ENCODE measurements at regions not wholly inside any gene's neighbourhood (a gene's known extent, or its start where the extent isn't known, plus 50 kb on each side); places are given as distances from the start of the nearest gene placed in this dataset.

GRCh38 chr12:92340441-92341064, 194.9 kb upstream of the BTG1 start:
- Histone ChIP-seq H3K27me3 (ENCODE audit: insufficient read depth, low read length) (no peaks in the 10 kb centered on the region), H3K27ac (ENCODE audit: low read depth, low read length) (no peak overlapping the region), H3K4me1 (ENCODE audit: insufficient read depth, low read length) (no peaks in the 10 kb centered on the region), H3K9me3 (ENCODE audit: low read depth, low read length) (no peaks in the 10 kb centered on the region), H4K20me1 (ENCODE audit: insufficient read depth, low read length) (no peaks in the 10 kb centered on the region), H3K4me2 (ENCODE audit: insufficient read depth, low read length) (no peak overlapping the region), H3K4me3 (ENCODE audit: insufficient read depth, low read length) (no peak overlapping the region), H3K79me2 (ENCODE audit: insufficient read depth, low read length) (no peaks in the 10 kb centered on the region), H3K36me3 (ENCODE audit: insufficient read depth, low read length) (no peaks in the 10 kb centered on the region), H2AFZ (ENCODE audit: low read length) (no peak overlapping the region)
- TF ChIP-seq CTCF (IDR thresholded peaks at IDR 0.05; ENCODE audit: extremely low read depth, low read depth, low read length): no peak
- no peak for DNase-seq (ENCODE audit: insufficient read length, low spot score, missing footprints)

GRCh38 chr12:92340003-92340402, 194.4 kb upstream of the BTG1 start:
- no peaks in the 10 kb centered on the region for H4K20me1 ChIP-seq (ENCODE audit: insufficient read depth, low read length)
- no peaks in the 10 kb centered on the region for H3K4me1 ChIP-seq (ENCODE audit: insufficient read depth, low read length)
- H3K9me3 ChIP-seq (ENCODE audit: low read depth, low read length): no peaks in the 10 kb centered on the region
- H3K27ac ChIP-seq (ENCODE audit: low read depth, low read length): no peak overlapping the region
- no peaks in the 10 kb centered on the region for H3K36me3 ChIP-seq (ENCODE audit: insufficient read depth, low read length)
- TF ChIP-seq CTCF (IDR thresholded peaks at IDR 0.05; ENCODE audit: extremely low read depth, low read depth, low read length): no peak
- no peaks in the 10 kb centered on the region for H3K79me2 ChIP-seq (ENCODE audit: insufficient read depth, low read length)
- H3K27me3 ChIP-seq (ENCODE audit: insufficient read depth, low read length): no peaks in the 10 kb centered on the region
- no peak overlapping the region for H3K4me2 ChIP-seq (ENCODE audit: insufficient read depth, low read length)
- H3K4me3 ChIP-seq (ENCODE audit: insufficient read depth, low read length): no peak overlapping the region
- no peak overlapping the region for H2AFZ ChIP-seq (ENCODE audit: low read length)
- DNase-seq (ENCODE audit: insufficient read length, low spot score, missing footprints): no peak

GRCh38 chr12:92339198-92339821, 193.7 kb upstream of the BTG1 start:
- peak overlapping the region; percentile 38 for H2AFZ ChIP-seq (ENCODE audit: low read length)
- H3K79me2 ChIP-seq (ENCODE audit: insufficient read depth, low read length): no peaks in the 10 kb centered on the region
- no peaks in the 10 kb centered on the region for H4K20me1 ChIP-seq (ENCODE audit: insufficient read depth, low read length)
- DNase-seq (ENCODE audit: insufficient read length, low spot score, missing footprints): no peak
- no peak overlapping the region for H3K27ac ChIP-seq (ENCODE audit: low read depth, low read length)
- no peaks in the 10 kb centered on the region for H3K4me1 ChIP-seq (ENCODE audit: insufficient read depth, low read length)
- H3K27me3 ChIP-seq (ENCODE audit: insufficient read depth, low read length): no peaks in the 10 kb centered on the region
- TF ChIP-seq CTCF (IDR thresholded peaks at IDR 0.05; ENCODE audit: extremely low read depth, low read depth, low read length): no peak
- H3K9me3 ChIP-seq (ENCODE audit: low read depth, low read length): no peaks in the 10 kb centered on the region
- H3K36me3 ChIP-seq (ENCODE audit: insufficient read depth, low read length): no peaks in the 10 kb centered on the region
- no peak overlapping the region for H3K4me3 ChIP-seq (ENCODE audit: insufficient read depth, low read length)
- H3K4me2 ChIP-seq (ENCODE audit: insufficient read depth, low read length): no peak overlapping the region

GRCh38 chr12:92338671-92339070, 193.0 kb upstream of the BTG1 start:
- Histone ChIP-seq H3K27ac (ENCODE audit: low read depth, low read length) (no peak overlapping the region), H3K27me3 (ENCODE audit: insufficient read depth, low read length) (no peaks in the 10 kb centered on the region), H3K4me2 (ENCODE audit: insufficient read depth, low read length) (no peak overlapping the region), H3K4me3 (ENCODE audit: insufficient read depth, low read length) (no peak overlapping the region), H3K79me2 (ENCODE audit: insufficient read depth, low read length) (no peaks in the 10 kb centered on the region), H3K9me3 (ENCODE audit: low read depth, low read length) (no peaks in the 10 kb centered on the region), H4K20me1 (ENCODE audit: insufficient read depth, low read length) (no peaks in the 10 kb centered on the region), H3K36me3 (ENCODE audit: insufficient read depth, low read length) (no peaks in the 10 kb centered on the region), H3K4me1 (ENCODE audit: insufficient read depth, low read length) (no peaks in the 10 kb centered on the region), H2AFZ (ENCODE audit: low read length) (peak overlapping the region; percentile 38)
- no peak for TF ChIP-seq CTCF (IDR thresholded peaks at IDR 0.05; ENCODE audit: extremely low read depth, low read depth, low read length)
- DNase-seq (ENCODE audit: insufficient read length, low spot score, missing footprints): no peak

Data from osteoblast (primary cell).